PFSK-1 (cell line): ENCODE measurements at regions not wholly inside any gene's neighbourhood (a gene's known extent, or its start where the extent isn't known, plus 50 kb on each side); places are given as distances from the start of the nearest gene placed in this dataset.

Source experiments
- FOXP2 ChIP-seq: optimal IDR thresholded peaks from 2 replicates; pipeline ENCODE3; 2011; ENCODE audit warnings: borderline replicate concordance, control low read depth, inconsistent platforms; ENCODE audit not compliant: insufficient read depth; ENCODE audit errors: extremely low read length, extremely low read depth
- POLR2AphosphoS5 ChIP-seq: IDR thresholded peaks from 2 replicates; pipeline ENCODE4 v1.6.1; 2012; ENCODE audit warnings: low read depth, mild to moderate bottlenecking, control low read depth, low read length, moderate library complexity
- REST ChIP-seq, 2 experiments: IDR thresholded peaks; 2 replicates each; pipeline versions ENCODE4 v1.6.1 to v1.8.0; 2011 to 2012; ENCODE audit warnings: low read depth in 2 of 2, low read length in 2 of 2, control low read depth in 1 of 2, inconsistent platforms in 1 of 2, mild to moderate bottlenecking in 1 of 2, moderate library complexity in 1 of 2; ENCODE audit not compliant: insufficient read depth in 1 of 2
- SIN3A ChIP-seq: IDR thresholded peaks from 2 replicates; pipeline ENCODE4 v1.6.1; 2012; ENCODE audit warnings: mild to moderate bottlenecking, low read length, moderate library complexity, borderline replicate concordance; ENCODE audit not compliant: insufficient read depth
- TAF1 ChIP-seq: IDR thresholded peaks from 2 replicates; pipeline ENCODE4 v1.6.1; 2012; ENCODE audit warnings: low read length, control low read depth, borderline replicate concordance; ENCODE audit not compliant: insufficient read depth

- no peak for TF ChIP-seq FOXP2
- TF ChIP-seq REST (IDR thresholded peaks at IDR 0.05; ENCODE audit: insufficient read depth in 1 of 2, low read depth in 2 of 2, low read length in 2 of 2), result no peak
- TF ChIP-seq SIN3A, result no peak
- no peak for TF ChIP-seq TAF1
- no peak for TF ChIP-seq POLR2AphosphoS5
Observed at GRCh38 chr19:32206065-32206464, 139.3 kb upstream of the ZNF507 start.

- TF ChIP-seq SIN3A (no peak), TAF1 (no peak), FOXP2 (no peak), REST (IDR thresholded peaks at IDR 0.05; ENCODE audit: insufficient read depth in 1 of 2, low read depth in 2 of 2, low read length in 2 of 2) (no peak)
Observed at GRCh38 chr19:32208060-32208459, 137.3 kb upstream of the ZNF507 start.

- no peak for TF ChIP-seq REST (IDR thresholded peaks at IDR 0.05; ENCODE audit: insufficient read depth in 1 of 2, low read depth in 2 of 2, low read length in 2 of 2)
- TF ChIP-seq SIN3A, result no peak
- no peak for TF ChIP-seq POLR2AphosphoS5
- TF ChIP-seq FOXP2, result no peak
Observed at GRCh38 chr19:32219392-32219791, 126.0 kb upstream of the ZNF507 start.

- TF ChIP-seq REST (IDR thresholded peaks at IDR 0.05; ENCODE audit: insufficient read depth in 1 of 2, low read depth in 2 of 2, low read length in 2 of 2) (no peak), SIN3A (no peak), TAF1 (no peak)
Observed at GRCh38 chr19:32219881-32220472, 125.4 kb upstream of the ZNF507 start.

- TF ChIP-seq SIN3A (no peak), REST (IDR thresholded peaks at IDR 0.05; ENCODE audit: insufficient read depth in 1 of 2, low read depth in 2 of 2, low read length in 2 of 2) (no peak)
Observed at GRCh38 chr19:32220951-32221350, 124.5 kb upstream of the ZNF507 start.
